HepG2 (cell line): ENCODE measurements at regions not wholly inside any gene's neighbourhood (a gene's known extent, or its start where the extent isn't known, plus 50 kb on each side); places are given as distances from the start of the nearest gene placed in this dataset.

Source experiments
- CBX2 ChIP-seq, 2 experiments: fragments of 200-600 bp in 1 of 2; sonication (generic); formaldehyde crosslinking in 1 of 2; IDR thresholded peaks; 2 replicates each; pipeline versions ENCODE4 v1.7.0 to v1.8.1; 2018 to 2022; ENCODE audit warnings: low read depth in 2 of 2, low read length in 1 of 2, mild to moderate bottlenecking in 1 of 2, missing genetic modification reagents in 1 of 2
- ERF ChIP-seq: IDR thresholded peaks from 2 replicates; pipeline ENCODE4 v1.6.1; 2018; ENCODE audit warnings: missing biosample characterization, missing genetic modification reagents
- GABPB1 ChIP-seq: IDR thresholded peaks from 2 replicates; pipeline ENCODE4 v1.6.1; 2016; ENCODE audit warnings: mild to moderate bottlenecking, missing genetic modification reagents, moderate library complexity, missing compliant biosample characterization
- HNF4A ChIP-seq: sonication (generic); formaldehyde crosslinking; IDR thresholded peaks from 2 replicates; pipeline ENCODE4 v1.4.0; 2020; ENCODE audit warnings: missing genetic modification reagents
- HOXA5 ChIP-seq: sonication (generic); formaldehyde crosslinking; IDR thresholded peaks from 2 replicates; pipeline ENCODE4 v1.4.0; 2020; ENCODE audit warnings: missing genetic modification reagents
- MAFK ChIP-seq, 2 experiments: IDR thresholded peaks in 1 of 2; conservative IDR thresholded peaks in 1 of 2; 2 replicates each; pipeline ENCODE4 v1.6.1; 2011; ENCODE audit warnings: improper control_type of control experiment in 2 of 2, low read length in 2 of 2
- MED1 ChIP-seq: sonication (generic); formaldehyde crosslinking; IDR thresholded peaks from 2 replicates; pipeline ENCODE4 v1.4.0; 2020; ENCODE audit warnings: missing genetic modification reagents
- MIXL1 ChIP-seq: IDR thresholded peaks from 2 replicates; pipeline ENCODE4 v1.6.1; 2016
- PTBP1 ChIP-seq: fragments of 200-400 bp; formaldehyde crosslinking; IDR thresholded peaks from 2 replicates; pipeline ENCODE4 v1.6.1; 2018; ENCODE audit warnings: low read length, low read depth; ENCODE audit not compliant: poor library complexity, severe bottlenecking
- TCF12 ChIP-seq, 2 experiments: fragments of 450-650 bp in 1 of 2; sonication (generic) in 1 of 2; formaldehyde crosslinking in 1 of 2; IDR thresholded peaks; 2 replicates each; pipeline versions ENCODE4 v1.6.1 to v1.8.0; 2017 to 2022; ENCODE audit warnings: antibody characterized with exemption in 1 of 2, mild to moderate bottlenecking in 1 of 2, missing genetic modification reagents in 1 of 2, moderate library complexity in 1 of 2
- ZNF367 ChIP-seq: sonication (generic); formaldehyde crosslinking; IDR thresholded peaks from 2 replicates; pipeline ENCODE4 v1.4.0; 2020; ENCODE audit warnings: missing genetic modification reagents, borderline replicate concordance
- ZNF430 ChIP-seq: sonication (generic); formaldehyde crosslinking; IDR thresholded peaks from 2 replicates; pipeline ENCODE4 v1.9.0; 2021; ENCODE audit warnings: mild to moderate bottlenecking, missing genetic modification reagents
- ZNF619 ChIP-seq: sonication (generic); formaldehyde crosslinking; IDR thresholded peaks from 2 replicates; pipeline ENCODE4 v1.4.0; 2020; ENCODE audit warnings: mild to moderate bottlenecking, missing genetic modification reagents
- ZNF83 ChIP-seq: sonication (generic); formaldehyde crosslinking; IDR thresholded peaks from 2 replicates; pipeline ENCODE4 v1.4.0; 2020; ENCODE audit warnings: missing genetic modification reagents, mild to moderate bottlenecking, borderline replicate concordance
- ZSCAN30 ChIP-seq: sonication (generic); formaldehyde crosslinking; IDR thresholded peaks from 2 replicates; pipeline ENCODE4 v1.5.0; 2020; ENCODE audit warnings: mild to moderate bottlenecking, missing genetic modification reagents
- TF ChIP-seq, protein P1 (sequence below): IDR thresholded peaks from 2 replicates; pipeline ENCODE4 v1.6.1; 2018; ENCODE audit warnings: missing genetic modification reagents, mild to moderate bottlenecking, missing compliant biosample characterization
- TF ChIP-seq, protein P2 (sequence below): sonication (generic); formaldehyde crosslinking; IDR thresholded peaks from 2 replicates; pipeline ENCODE4 v1.4.0; 2020; ENCODE audit warnings: missing genetic modification reagents
- TF ChIP-seq, protein P3 (sequence below): sonication (generic); formaldehyde crosslinking; IDR thresholded peaks from 2 replicates; pipeline ENCODE4 v1.8.1; 2022; ENCODE audit warnings: low read depth, mild to moderate bottlenecking, missing genetic modification reagents
- TF ChIP-seq, protein P4 (sequence below): sonication (generic); formaldehyde crosslinking; IDR thresholded peaks from 2 replicates; pipeline ENCODE4 v1.8.1; 2022; ENCODE audit warnings: mild to moderate bottlenecking, missing genetic modification reagents

DNA sequence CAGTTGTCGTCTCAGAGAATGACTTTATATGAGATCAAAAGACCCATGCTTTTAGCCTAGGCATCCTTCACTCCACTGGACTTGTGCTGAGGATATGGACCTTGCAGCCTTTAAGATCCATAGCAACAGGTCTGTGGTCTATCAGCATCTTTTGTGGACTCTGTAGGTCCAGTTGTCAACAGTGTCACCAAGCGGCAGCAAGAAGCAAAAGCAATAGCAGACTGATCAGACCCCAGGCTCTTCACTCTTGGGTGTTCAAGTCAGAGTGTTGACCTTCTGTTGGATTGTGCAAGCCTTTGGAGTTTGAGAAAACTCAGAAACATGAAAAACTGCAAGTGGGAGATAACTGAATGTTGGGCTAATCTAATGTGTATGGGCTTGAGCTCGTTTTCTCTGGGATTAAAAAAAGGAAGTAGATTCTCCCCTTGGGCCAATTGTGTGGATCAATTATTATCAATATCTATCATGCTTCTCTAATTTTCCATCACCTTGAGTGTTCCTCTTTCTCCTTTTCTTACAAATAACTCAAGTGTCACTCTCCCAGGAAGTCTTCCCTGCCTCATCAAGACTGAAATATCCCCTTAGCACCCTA is 144.2 kb downstream of the LYPLAL1 start (continued):
- TF ChIP-seq ZNF430 (no peak), HOXA5 (CRISPR knock-in tag) (0 out of 2 replicates have a peak, but pooled peaks have one; percentile 24), ZNF619 (no peak), CBX2 (IDR thresholded peaks at IDR 0.05; ENCODE audit: low read depth, low read length) (no peak), CBX2 (CRISPR knock-in tag; IDR thresholded peaks at IDR 0.05; ENCODE audit: low read depth) (no peak), TCF12 (IDR thresholded peaks at IDR 0.05) (no peak), TCF12 (CRISPR knock-in tag; IDR thresholded peaks at IDR 0.05) (no peak), ZNF367 (no peak), GABPB1 (CRISPR knock-in tag) (no peak), ZNF83 (no peak), ZSCAN30 (CRISPR knock-in tag) (no peak), PTBP1 (no peak), MIXL1 (no peak), ERF (CRISPR knock-in tag) (peak; percentile 62; the same call in 1 of the 2 replicates), HNF4A (peak; percentile 45; the same call in 1 of the 2 replicates), MAFK (conservative IDR thresholded peaks at IDR 0.05 in 1 of 2, IDR thresholded peaks at IDR 0.05 in 1 of 2; ENCODE audit: low read length in 2 of 2) (no peak), MED1 (CRISPR knock-in tag) (peak; percentile 46; the same call in 1 of the 2 replicates)
- TF ChIP-seq, protein P1, sequence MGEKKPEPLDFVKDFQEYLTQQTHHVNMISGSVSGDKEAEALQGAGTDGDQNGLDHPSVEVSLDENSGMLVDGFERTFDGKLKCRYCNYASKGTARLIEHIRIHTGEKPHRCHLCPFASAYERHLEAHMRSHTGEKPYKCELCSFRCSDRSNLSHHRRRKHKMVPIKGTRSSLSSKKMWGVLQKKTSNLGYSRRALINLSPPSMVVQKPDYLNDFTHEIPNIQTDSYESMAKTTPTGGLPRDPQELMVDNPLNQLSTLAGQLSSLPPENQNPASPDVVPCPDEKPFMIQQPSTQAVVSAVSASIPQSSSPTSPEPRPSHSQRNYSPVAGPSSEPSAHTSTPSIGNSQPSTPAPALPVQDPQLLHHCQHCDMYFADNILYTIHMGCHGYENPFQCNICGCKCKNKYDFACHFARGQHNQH (CRISPR knock-in tag), result 0 out of 2 replicates have a peak, but pooled peaks have one; percentile 35
- TF ChIP-seq, protein P2, sequence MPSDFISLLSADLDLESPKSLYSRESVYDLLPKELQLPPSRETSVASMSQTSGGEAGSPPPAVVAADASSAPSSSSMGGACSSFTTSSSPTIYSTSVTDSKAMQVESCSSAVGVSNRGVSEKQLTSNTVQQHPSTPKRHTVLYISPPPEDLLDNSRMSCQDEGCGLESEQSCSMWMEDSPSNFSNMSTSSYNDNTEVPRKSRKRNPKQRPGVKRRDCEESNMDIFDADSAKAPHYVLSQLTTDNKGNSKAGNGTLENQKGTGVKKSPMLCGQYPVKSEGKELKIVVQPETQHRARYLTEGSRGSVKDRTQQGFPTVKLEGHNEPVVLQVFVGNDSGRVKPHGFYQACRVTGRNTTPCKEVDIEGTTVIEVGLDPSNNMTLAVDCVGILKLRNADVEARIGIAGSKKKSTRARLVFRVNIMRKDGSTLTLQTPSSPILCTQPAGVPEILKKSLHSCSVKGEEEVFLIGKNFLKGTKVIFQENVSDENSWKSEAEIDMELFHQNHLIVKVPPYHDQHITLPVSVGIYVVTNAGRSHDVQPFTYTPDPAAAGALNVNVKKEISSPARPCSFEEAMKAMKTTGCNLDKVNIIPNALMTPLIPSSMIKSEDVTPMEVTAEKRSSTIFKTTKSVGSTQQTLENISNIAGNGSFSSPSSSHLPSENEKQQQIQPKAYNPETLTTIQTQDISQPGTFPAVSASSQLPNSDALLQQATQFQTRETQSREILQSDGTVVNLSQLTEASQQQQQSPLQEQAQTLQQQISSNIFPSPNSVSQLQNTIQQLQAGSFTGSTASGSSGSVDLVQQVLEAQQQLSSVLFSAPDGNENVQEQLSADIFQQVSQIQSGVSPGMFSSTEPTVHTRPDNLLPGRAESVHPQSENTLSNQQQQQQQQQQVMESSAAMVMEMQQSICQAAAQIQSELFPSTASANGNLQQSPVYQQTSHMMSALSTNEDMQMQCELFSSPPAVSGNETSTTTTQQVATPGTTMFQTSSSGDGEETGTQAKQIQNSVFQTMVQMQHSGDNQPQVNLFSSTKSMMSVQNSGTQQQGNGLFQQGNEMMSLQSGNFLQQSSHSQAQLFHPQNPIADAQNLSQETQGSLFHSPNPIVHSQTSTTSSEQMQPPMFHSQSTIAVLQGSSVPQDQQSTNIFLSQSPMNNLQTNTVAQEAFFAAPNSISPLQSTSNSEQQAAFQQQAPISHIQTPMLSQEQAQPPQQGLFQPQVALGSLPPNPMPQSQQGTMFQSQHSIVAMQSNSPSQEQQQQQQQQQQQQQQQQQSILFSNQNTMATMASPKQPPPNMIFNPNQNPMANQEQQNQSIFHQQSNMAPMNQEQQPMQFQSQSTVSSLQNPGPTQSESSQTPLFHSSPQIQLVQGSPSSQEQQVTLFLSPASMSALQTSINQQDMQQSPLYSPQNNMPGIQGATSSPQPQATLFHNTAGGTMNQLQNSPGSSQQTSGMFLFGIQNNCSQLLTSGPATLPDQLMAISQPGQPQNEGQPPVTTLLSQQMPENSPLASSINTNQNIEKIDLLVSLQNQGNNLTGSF (CRISPR knock-in tag), result no peak
- TF ChIP-seq, protein P3, sequence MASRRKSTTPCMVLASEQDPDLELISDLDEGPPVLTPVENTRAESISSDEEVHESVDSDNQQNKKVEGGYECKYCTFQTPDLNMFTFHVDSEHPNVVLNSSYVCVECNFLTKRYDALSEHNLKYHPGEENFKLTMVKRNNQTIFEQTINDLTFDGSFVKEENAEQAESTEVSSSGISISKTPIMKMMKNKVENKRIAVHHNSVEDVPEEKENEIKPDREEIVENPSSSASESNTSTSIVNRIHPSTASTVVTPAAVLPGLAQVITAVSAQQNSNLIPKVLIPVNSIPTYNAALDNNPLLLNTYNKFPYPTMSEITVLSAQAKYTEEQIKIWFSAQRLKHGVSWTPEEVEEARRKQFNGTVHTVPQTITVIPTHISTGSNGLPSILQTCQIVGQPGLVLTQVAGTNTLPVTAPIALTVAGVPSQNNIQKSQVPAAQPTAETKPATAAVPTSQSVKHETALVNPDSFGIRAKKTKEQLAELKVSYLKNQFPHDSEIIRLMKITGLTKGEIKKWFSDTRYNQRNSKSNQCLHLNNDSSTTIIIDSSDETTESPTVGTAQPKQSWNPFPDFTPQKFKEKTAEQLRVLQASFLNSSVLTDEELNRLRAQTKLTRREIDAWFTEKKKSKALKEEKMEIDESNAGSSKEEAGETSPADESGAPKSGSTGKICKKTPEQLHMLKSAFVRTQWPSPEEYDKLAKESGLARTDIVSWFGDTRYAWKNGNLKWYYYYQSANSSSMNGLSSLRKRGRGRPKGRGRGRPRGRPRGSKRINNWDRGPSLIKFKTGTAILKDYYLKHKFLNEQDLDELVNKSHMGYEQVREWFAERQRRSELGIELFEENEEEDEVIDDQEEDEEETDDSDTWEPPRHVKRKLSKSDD (CRISPR knock-in tag), result no peak
- TF ChIP-seq, protein P4, sequence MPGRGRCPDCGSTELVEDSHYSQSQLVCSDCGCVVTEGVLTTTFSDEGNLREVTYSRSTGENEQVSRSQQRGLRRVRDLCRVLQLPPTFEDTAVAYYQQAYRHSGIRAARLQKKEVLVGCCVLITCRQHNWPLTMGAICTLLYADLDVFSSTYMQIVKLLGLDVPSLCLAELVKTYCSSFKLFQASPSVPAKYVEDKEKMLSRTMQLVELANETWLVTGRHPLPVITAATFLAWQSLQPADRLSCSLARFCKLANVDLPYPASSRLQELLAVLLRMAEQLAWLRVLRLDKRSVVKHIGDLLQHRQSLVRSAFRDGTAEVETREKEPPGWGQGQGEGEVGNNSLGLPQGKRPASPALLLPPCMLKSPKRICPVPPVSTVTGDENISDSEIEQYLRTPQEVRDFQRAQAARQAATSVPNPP (CRISPR knock-in tag), result no peak
